ENCODE measurements at regions not wholly inside any gene's neighbourhood (a gene's known extent, or its start where the extent isn't known, plus 50 kb on each side); places are given as distances from the start of the nearest gene placed in this dataset.

DNA sequence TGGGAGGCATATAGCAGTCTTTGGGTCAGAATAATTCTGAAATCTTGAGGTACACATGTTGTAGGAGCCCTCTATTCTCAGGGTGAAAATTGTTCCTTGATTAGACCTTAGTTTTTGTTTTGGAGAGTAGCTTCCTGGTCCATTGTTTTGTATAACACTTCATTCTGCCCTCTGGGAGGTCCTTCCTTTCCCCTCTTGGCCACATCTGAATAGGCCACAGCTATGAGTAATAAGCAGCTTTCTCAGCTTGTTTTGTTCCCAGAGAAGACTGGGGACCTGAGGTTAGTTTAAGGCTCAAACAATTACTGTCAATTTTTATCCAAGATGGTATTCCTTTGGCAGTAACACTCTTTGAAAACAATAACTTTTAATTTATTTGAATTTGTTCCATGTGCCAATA is 72.6 kb upstream of the NOL4 start:
- TF ChIP-seq POLR2A (IDR thresholded peaks at IDR 0.05): no peak
- TF ChIP-seq, protein P1, sequence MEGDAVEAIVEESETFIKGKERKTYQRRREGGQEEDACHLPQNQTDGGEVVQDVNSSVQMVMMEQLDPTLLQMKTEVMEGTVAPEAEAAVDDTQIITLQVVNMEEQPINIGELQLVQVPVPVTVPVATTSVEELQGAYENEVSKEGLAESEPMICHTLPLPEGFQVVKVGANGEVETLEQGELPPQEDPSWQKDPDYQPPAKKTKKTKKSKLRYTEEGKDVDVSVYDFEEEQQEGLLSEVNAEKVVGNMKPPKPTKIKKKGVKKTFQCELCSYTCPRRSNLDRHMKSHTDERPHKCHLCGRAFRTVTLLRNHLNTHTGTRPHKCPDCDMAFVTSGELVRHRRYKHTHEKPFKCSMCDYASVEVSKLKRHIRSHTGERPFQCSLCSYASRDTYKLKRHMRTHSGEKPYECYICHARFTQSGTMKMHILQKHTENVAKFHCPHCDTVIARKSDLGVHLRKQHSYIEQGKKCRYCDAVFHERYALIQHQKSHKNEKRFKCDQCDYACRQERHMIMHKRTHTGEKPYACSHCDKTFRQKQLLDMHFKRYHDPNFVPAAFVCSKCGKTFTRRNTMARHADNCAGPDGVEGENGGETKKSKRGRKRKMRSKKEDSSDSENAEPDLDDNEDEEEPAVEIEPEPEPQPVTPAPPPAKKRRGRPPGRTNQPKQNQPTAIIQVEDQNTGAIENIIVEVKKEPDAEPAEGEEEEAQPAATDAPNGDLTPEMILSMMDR (IDR thresholded peaks at IDR 0.05): no peak
